Peyer's patch (tissue), 4 donors: ENCODE measurements at regions not wholly inside any gene's neighbourhood (a gene's known extent, or its start where the extent isn't known, plus 50 kb on each side); places are given as distances from the start of the nearest gene placed in this dataset.

ENCODE experiments used
- CTCF ChIP-seq, 6 experiments: fragments of 450-650 bp in 4 of 6; fragments of 200-600 bp in 2 of 6; sonication (generic) in 1 of 6; IDR thresholded peaks; one replicate each; pipeline ENCODE4 v1.5.1; 2017 to 2019; ENCODE audit warnings: antibody characterized with exemption in 6 of 6, mild to moderate bottlenecking in 3 of 6, moderate library complexity in 1 of 6
- POLR2A ChIP-seq, 2 donors: fragments of 450-650 bp; IDR thresholded peaks; one replicate each; pipeline ENCODE4 v1.5.1; 2017; ENCODE audit warnings: antibody characterized with exemption in 2 of 2, mild to moderate bottlenecking in 2 of 2, moderate library complexity in 2 of 2

- TF ChIP-seq CTCF (IDR thresholded peaks at IDR 0.05) (no peak), POLR2A (IDR thresholded peaks at IDR 0.05) (no peak)
Observed at GRCh38 chr17:77647531-77647930, 311.0 kb upstream of the TNRC6C start.
